Ecto neural progenitor cell (in vitro differentiated cells): ENCODE measurements at regions not wholly inside any gene's neighbourhood (a gene's known extent, or its start where the extent isn't known, plus 50 kb on each side); places are given as distances from the start of the nearest gene placed in this dataset.

Source experiments
- DNase-seq: peaks from one replicate; pipeline ENCODE4 v3.0.0-alpha.2; 2018; ENCODE audit warnings: low spot score

DNA sequence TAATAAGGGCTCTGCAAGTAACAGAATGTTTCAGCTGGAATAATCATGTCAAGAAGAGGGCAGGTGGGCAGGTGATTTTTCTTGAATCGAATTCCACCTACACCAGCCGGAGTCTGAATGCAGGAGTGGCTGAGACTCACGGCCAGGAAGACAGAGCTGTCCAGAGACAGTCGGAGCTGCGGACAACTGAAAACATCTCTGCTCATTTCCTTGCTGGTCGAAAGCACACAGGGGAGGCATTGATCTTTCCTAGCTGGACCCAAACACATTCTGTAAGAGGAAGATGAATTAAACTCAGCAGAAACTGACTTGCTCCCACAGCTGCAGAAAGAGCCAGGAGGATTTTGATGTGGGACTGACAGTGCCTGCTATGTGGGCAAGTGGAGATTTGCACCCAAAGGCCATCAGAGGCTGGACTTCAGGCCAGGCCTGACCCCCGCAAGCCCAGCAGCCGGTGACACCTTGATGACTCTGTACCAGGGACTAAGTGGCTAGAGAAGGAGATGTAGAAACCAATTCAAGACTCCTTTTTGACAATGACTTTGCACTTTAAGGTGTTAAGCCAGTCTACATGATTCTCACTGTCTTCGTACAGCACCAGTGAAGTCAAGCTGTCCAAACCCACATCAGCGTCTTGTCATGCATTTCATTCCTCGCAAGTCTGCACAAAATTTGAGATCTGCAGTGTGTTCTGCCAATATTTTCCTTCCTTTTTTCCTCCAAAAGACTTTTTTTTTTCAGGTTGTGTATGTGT lies 169.4 kb downstream of the TEX36 start:
- no peak for DNase-seq

GRCh38 chr10:125510998-125511397 lies 172.0 kb downstream of the TEX36 start:
- DNase-seq, result no peak

GRCh38 chr10:125505648-125506047 lies 177.3 kb downstream of the TEX36 start:
- no peak for DNase-seq

DNA sequence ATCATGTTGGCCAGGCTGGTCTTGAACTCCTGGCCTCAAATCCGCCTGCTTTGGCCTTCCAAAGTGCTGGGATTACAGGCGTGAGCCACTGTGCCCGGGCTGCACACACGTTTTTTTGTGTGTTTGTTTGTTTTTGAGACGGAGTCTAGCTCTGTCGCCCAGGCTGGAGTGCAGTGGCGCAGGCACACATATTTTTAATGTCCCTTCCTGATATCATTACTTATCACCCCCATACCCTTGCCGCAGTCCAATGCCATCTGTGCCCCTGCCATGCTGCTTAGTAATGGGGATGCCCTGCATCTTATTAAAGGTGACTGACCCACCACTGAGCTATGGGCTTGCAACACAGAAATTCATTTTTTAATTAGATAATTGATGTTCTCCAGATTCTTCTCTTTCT lies 180.7 kb downstream of the TEX36 start:
- DNase-seq, result no peak

- DNase-seq, result no peak
Measured at GRCh38 chr10:125495386-125495785, 187.6 kb downstream of the TEX36 start.

- no peak for DNase-seq
Measured at GRCh38 chr10:125494651-125495239, 188.2 kb downstream of the TEX36 start.

DNA sequence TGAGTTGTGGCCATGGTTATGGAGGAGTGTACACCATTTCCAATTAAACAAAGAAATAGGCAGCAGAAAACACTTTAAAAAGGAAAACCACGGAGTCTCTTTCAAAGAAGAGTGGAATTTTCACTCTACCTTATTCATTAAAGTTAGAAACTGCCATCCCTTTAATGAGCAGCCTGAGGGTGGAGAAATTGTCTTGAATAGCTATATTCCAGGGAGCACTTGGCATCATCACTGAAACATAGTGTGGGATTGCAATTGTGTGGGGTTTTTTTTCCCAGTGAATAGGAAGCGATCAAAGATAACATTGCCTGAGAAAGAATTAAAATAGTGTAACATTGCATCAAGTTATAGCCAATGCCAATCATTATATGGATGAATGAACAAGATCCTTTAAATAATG lies 191.6 kb downstream of the TEX36 start:
- no peak for DNase-seq

DNA sequence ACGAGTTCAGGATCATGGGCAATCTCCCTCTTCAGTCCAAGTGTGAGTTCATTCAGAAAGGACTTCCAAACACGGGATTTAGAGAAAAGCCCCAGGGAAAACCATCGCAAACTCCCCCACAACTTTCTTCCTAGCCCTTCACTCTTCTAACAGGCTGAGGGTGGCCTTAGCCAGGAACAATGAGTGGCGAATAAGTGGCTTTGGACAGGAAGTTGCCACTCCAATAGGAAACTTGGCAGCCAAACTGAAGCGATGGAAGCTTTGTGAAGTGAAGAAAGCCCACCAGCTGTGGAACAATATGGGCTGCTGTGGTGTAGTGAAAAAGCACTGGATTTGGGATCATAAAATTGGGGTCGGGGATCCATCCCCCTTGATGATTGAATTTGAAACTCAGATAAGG lies 193.2 kb downstream of the TEX36 start:
- DNase-seq, result no peak

- no peak for DNase-seq
Measured at GRCh38 chr10:125485665-125486064, 197.3 kb downstream of the TEX36 start.

GRCh38 chr10:125484035-125484732 lies 198.8 kb downstream of the TEX36 start:
- DNase-seq, result no peak

- DNase-seq, result no peak
Measured at GRCh38 chr10:125482637-125483036, 200.3 kb downstream of the TEX36 start.

DNA sequence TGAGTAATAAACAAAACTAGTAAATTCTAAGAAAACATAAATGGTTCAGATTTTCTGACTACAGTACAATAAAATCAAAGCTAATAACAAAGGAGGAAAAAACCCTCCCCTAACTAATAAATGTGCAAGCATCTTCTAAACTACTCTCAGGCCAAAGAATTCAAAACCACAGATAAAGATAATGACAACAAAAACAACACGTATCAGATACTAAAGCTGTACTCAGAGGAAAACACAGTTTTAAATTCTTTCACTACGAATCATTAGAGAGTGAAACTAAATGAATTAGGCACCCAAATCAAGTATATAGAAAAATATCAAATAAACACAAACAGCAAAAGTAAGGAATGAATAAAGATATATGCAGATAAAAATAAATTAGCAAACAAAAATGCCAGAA lies 200.9 kb downstream of the TEX36 start:
- DNase-seq, result no peak

GRCh38 chr10:125479059-125479458 lies 203.9 kb downstream of the TEX36 start:
- DNase-seq, result no peak

- no peak for DNase-seq
Measured at GRCh38 chr10:125475815-125476214, 207.1 kb downstream of the TEX36 start.

DNA sequence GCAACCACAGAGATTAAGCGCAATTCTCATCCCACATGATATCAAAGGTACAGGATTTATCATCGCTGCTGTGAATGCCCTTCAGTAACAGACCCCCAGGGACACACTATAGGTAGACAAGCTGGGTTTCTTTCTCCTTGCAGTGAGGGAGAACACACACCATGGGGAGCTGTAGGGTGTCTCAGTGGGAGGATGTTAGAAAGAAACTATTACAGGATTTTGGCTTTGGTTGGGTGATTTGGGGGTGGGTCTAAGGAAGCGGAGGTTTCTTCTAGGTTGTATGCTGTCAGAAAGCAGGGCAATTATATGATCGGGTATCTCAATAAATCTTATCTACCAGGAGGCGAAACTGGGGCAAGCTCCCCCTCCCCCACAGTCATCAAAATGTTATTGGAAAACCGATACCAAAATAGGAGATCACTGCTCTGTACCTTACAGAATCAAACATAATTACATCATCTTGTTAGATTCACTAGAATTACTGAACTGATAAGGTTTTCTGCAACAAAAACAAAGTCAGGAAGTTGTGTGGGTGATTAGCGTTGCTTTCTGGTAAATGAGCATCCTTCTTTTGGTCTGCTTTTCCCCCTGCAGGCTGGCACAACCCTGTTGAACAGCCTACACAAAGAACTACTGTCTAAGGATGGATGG lies 209.7 kb downstream of the TEX36 start:
- DNase-seq, result no peak

- no peak for DNase-seq
Measured at GRCh38 chr10:125472010-125472607, 210.9 kb downstream of the TEX36 start.

- DNase-seq, result no peak
Measured at GRCh38 chr10:125468278-125468677, 214.7 kb downstream of the TEX36 start.

DNA sequence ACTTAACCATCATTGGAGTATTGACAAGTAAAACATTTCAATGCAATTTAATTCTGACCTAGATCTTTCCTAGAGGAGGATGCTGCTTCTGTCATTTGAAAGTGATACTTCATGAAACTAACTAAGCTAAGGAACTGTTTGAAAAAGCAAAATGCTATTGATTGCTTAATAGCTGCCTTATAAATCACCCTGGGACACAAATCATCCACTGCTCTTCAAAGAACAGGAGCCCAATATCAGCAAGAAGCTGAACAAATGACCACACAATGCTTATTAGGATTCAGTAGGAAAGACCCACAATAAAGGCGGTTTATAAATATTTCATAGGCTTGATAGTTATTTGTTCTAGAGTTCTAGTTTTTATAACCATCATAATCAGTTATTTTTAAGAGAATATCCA lies 216.3 kb downstream of the TEX36 start:
- no peak for DNase-seq

- no peak for DNase-seq
Measured at GRCh38 chr10:125462845-125463244, 220.1 kb downstream of the TEX36 start.

GRCh38 chr10:125460326-125460725 lies 222.6 kb downstream of the TEX36 start:
- DNase-seq, result no peak

GRCh38 chr10:125457406-125457805 lies 225.6 kb downstream of the TEX36 start:
- no peak for DNase-seq

DNA sequence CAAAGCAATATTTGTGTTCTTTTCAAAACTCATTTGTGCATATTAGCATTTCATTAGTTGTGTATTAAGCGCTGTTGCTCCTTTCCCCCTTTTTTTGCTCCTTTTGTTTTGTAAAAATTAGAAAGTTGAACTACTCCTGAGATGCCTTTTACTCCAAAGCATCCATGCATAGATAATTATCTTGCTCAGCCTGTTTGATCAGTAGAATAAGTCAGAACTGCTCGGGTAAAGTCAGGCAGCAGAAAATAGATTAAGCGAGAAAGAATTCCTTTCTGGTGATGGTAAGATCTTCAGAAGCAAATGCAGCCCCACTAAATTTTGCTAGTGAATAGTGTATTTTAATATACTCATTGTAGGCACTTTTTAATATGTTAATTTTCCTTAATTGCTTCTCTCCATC lies 227.1 kb downstream of the TEX36 start:
- no peak for DNase-seq
